GM23248 (cell line): ENCODE measurements at regions not wholly inside any gene's neighbourhood (a gene's known extent, or its start where the extent isn't known, plus 50 kb on each side); places are given as distances from the start of the nearest gene placed in this dataset.

Experiments used
- EZH2 ChIP-seq: fragments of 200-600 bp; sonication (generic); IDR thresholded peaks from 2 replicates; pipeline ENCODE4 v1.6.1; 2018; ENCODE audit warnings: antibody characterized with exemption, mild to moderate bottlenecking; ENCODE audit not compliant: insufficient read depth, poor library complexity, severe bottlenecking
- EZH2phosphoT487 ChIP-seq: fragments of 200-600 bp; sonication (generic); IDR thresholded peaks from 2 replicates; pipeline ENCODE4 v1.6.1; 2018; ENCODE audit warnings: antibody characterized with exemption, moderate library complexity, mild to moderate bottlenecking, low read depth; ENCODE audit not compliant: insufficient read depth

DNA sequence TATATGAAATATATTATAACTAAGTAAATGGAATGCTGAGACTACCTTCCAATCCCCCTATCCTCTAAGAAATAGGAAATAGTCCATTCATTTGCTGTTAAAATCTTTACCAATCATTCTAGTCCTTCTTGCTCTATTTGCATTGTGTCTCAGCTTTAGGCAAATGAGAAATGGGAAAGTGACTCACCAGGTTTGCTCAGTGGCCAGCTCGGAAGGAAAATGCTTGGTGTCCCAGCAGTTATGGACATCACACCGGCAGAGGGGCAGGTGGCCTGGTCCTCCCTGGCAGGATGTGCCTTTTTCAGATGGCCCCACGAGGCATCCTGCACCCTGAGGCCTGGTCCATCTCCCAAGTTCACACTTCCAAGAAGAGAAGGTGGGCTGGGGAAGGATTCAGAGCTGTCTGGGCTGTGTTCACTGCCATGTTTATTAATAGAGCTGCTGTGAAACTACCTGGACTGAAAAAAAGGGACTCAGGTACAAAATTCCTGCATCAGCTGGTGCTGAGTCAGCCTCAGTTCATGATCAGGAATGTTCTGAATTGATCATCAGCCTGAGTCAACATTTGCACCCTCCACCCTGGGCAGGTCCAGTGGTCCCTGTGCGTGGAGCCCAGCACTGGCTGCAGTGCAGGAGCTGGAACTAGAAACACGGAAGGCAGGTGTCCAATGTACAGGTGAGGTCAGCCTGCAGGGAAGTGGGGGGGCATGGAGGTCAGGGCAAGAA, 60.1 kb upstream of the ARL4C start:
- TF ChIP-seq EZH2, result no peak
- no peak for TF ChIP-seq EZH2phosphoT487
